BLaER1 treated with 17β-estradiol and CSF1 and Interleukin-3, amounts not matched to agents 10 nM and 100 nM (cell line): ENCODE measurements at regions not wholly inside any gene's neighbourhood (a gene's known extent, or its start where the extent isn't known, plus 50 kb on each side); places are given as distances from the start of the nearest gene placed in this dataset.
"Not testable (repeated sequence)": the region's sequence is repeated elsewhere in the genome, so short reads cannot be mapped to it uniquely, and the experiment has no call there.

Source experiments
- H3K27ac ChIP-seq, 11 experiments: shearing (Covaris generic); formaldehyde crosslinking; 2 replicates each; pipeline ENCODE4 v1.8.1; 2022
- H3K27me3 ChIP-seq, 11 experiments: shearing (Covaris generic); formaldehyde crosslinking; 2 replicates each; pipeline ENCODE4 v1.8.1; 2022
- H3K36me3 ChIP-seq, 11 experiments: shearing (Covaris generic); formaldehyde crosslinking; 2 replicates each; pipeline ENCODE4 v1.8.1; 2022
- H3K4me1 ChIP-seq, 10 experiments: shearing (Covaris generic); formaldehyde crosslinking; 2 replicates each; pipeline ENCODE4 v1.8.1; 2022
- H3K4me2 ChIP-seq, 11 experiments: shearing (Covaris generic); formaldehyde crosslinking; 2 replicates each; pipeline ENCODE4 v1.8.1; 2022
- H3K4me3 ChIP-seq, 10 experiments: shearing (Covaris generic); formaldehyde crosslinking; 2 replicates each; pipeline ENCODE4 v1.8.1; 2022
- H3K9ac ChIP-seq, 11 experiments: shearing (Covaris generic); formaldehyde crosslinking; 2 replicates each; pipeline ENCODE4 v1.8.1; 2022
- H3K9me3 ChIP-seq, 11 experiments: shearing (Covaris generic); formaldehyde crosslinking; replicated peaks in 1 of 11; 2 replicates each; pipeline ENCODE4 v1.8.1; 2022
- H4K20me1 ChIP-seq, 11 experiments: shearing (Covaris generic); formaldehyde crosslinking; 2 replicates each; pipeline ENCODE4 v1.8.1; 2022

DNA sequence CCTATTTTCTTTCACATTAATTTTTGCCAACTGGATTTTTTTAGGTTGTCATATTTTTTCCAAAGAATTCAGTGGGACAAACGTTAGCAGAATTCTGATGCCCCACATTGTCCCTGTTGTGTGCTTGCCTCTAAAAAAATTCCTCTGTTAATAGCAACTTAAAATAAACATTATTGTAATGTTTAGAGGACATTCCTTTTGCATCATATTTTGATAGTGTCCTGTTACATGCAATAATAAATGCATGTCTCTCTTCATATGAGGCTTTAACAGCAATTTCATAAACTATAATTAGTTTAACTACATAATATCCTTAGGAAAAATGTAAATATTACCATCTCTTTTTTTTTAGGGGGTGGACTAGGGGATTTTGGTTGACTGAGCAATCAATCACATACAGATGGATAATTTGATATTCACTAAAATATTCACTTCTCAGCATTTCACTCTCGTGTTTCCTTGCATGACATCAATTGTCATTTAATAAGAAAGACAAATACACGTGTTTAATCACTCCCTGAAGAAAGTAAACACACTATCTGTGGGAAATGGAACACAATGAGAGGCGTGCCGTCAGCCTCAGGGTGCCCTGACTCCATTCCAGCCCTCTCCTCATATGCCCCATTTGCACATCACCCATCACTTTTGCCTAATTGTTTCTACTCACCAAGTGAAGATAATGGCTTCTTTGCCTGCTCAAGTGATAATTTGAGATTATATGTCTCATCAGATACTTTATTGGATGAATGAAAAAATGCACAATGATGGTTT is 110.3 kb upstream of the SPATA31A3 start:
- H3K36me3 ChIP-seq, H3K27me3 ChIP-seq, H3K4me1 ChIP-seq, H3K27ac ChIP-seq, H3K4me3 ChIP-seq, H3K9me3 ChIP-seq, H3K9ac ChIP-seq, H4K20me1 ChIP-seq, H3K4me2 ChIP-seq: not testable (repeated sequence)

DNA sequence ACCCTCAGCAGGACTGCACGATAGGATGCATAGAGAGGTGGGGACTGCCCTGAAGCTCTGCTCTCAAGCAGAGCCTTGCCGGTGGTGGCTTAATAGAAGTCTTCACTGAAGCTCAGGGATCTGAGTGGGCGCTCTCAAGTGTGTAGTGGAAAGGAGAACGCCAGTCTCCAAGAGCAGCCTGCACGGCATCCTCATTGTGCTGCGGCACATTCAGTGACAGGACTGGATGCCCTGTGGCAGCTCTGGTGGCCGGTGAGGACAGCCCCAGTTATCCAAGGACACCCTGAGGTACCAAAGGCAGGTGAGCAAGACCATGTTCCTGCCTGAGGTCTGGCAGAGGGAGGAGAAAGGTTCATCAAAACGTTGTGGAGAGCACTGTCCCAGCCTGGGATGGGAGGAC is 98.8 kb upstream of the SPATA31A3 start:
- not testable (repeated sequence) for H3K4me3 ChIP-seq, H4K20me1 ChIP-seq, H3K36me3 ChIP-seq, H3K9ac ChIP-seq, H3K4me2 ChIP-seq, H3K4me1 ChIP-seq, H3K9me3 ChIP-seq, H3K27ac ChIP-seq, H3K27me3 ChIP-seq

DNA sequence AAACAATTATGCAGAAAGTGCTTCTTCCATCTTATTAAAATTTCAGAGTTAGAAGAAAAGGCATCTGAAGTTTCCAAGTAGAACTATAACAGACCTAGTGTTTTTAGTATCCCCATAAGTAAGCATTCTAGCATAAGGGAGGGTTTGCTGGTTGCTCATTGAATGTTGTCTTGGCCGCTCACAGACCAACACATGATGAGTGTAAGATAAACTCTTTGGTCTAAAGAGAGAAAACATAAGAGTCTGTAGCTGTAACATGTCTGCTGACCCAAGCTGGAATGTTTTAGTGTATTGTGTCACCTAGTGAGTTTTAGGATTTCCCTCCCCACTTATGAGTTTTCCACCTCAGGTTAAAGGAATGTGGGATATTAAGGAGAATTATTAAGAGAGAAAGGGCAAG is 94.5 kb upstream of the SPATA31A3 start:
- not testable (repeated sequence) for H3K4me2 ChIP-seq, H3K4me1 ChIP-seq, H3K36me3 ChIP-seq, H3K9me3 ChIP-seq, H3K27me3 ChIP-seq, H3K4me3 ChIP-seq, H3K27ac ChIP-seq, H4K20me1 ChIP-seq, H3K9ac ChIP-seq

DNA sequence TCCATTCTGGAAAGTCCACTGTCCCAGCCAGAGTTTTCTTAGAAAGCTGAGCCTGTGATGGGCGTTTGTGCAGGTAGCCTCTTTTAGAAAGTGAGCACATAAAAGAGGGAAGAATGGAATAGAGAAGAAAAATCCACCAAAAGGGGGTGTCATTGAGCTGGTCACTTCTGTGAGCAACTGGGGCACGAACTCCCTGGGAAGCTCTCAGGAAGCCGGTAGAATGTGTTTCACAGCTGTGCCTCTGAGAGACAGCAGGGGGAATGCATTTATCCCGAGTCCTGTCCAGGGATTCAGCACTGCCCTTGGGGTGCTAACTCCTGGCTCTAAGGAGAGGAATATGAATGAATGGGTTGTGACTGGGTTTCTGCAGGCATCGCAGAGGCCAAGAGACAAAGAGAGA is 73.8 kb upstream of the SPATA31A3 start:
- H3K9me3 ChIP-seq, H3K27ac ChIP-seq, H3K4me2 ChIP-seq, H3K27me3 ChIP-seq, H3K4me3 ChIP-seq, H3K9ac ChIP-seq, H3K36me3 ChIP-seq, H4K20me1 ChIP-seq, H3K4me1 ChIP-seq: not testable (repeated sequence)

- H4K20me1 ChIP-seq, H3K9ac ChIP-seq, H3K27ac ChIP-seq, H3K4me2 ChIP-seq, H3K9me3 ChIP-seq, H3K27me3 ChIP-seq, H3K4me1 ChIP-seq, H3K36me3 ChIP-seq: not testable (repeated sequence)
- H3K4me3 ChIP-seq: peak overlapping the region in 3 of 10 experiments; percentile 9 to 38 (median 32); a peak in 3 of 20 replicates
Measured at GRCh38 chr9:67058898-67059715, 66.8 kb upstream of the SPATA31A3 start.
